Amygdala (tissue), 56 donors: ENCODE measurements at regions not wholly inside any gene's neighbourhood (a gene's known extent, or its start where the extent isn't known, plus 50 kb on each side); places are given as distances from the start of the nearest gene placed in this dataset.
"Not testable (repeated sequence)": the region's sequence is repeated elsewhere in the genome, so short reads cannot be mapped to it uniquely, and the experiment has no call there.

ENCODE experiments used
- DNase-seq, 56 donors: peaks; one replicate each; lab custom pipeline; 2025; lab: John Stamatoyannopoulos, UW

- no peak for DNase-seq
Observed at GRCh38 chr4:100042235-100042634, 92.2 kb upstream of the H2AZ1 start.

- no peak for DNase-seq
Observed at GRCh38 chr4:100041646-100042045, 91.6 kb upstream of the H2AZ1 start.

GRCh38 chr4:100034023-100034664 lies 84.1 kb upstream of the H2AZ1 start:
- no peak for DNase-seq

- no peak for DNase-seq
Observed at GRCh38 chr4:100026066-100026465, 76.0 kb upstream of the H2AZ1 start.

- DNase-seq: no peak
Observed at GRCh38 chr4:100023800-100024199, 73.7 kb upstream of the H2AZ1 start.

GRCh38 chr4:100022792-100023222 lies 72.7 kb upstream of the H2AZ1 start:
- no peak for DNase-seq

- no peak for DNase-seq
Observed at GRCh38 chr4:100019821-100020220, 69.7 kb upstream of the H2AZ1 start.

- no peak for DNase-seq
Observed at GRCh38 chr4:100017637-100018310, 67.7 kb upstream of the H2AZ1 start.

- DNase-seq: no peak
Observed at GRCh38 chr4:100016191-100016590, 66.1 kb upstream of the H2AZ1 start.

- DNase-seq: no peak
Observed at GRCh38 chr4:100014616-100015015, 64.5 kb upstream of the H2AZ1 start.

GRCh38 chr4:100009490-100009889 lies 59.4 kb upstream of the H2AZ1 start:
- DNase-seq: no peak

GRCh38 chr4:100008048-100008447 lies 58.0 kb upstream of the H2AZ1 start:
- no peak for DNase-seq

- not testable (repeated sequence) for DNase-seq
Observed at GRCh38 chr4:100006161-100006560, 56.1 kb upstream of the H2AZ1 start.
